Left hindlimb (tissue), 1 donor: ENCODE measurements at regions not wholly inside any gene's neighbourhood (a gene's known extent, or its start where the extent isn't known, plus 50 kb on each side); places are given as distances from the start of the nearest gene placed in this dataset.

Source experiments
- DNase-seq: peaks from one replicate; pipeline ENCODE4 v3.0.0-alpha.2; 2018

DNA sequence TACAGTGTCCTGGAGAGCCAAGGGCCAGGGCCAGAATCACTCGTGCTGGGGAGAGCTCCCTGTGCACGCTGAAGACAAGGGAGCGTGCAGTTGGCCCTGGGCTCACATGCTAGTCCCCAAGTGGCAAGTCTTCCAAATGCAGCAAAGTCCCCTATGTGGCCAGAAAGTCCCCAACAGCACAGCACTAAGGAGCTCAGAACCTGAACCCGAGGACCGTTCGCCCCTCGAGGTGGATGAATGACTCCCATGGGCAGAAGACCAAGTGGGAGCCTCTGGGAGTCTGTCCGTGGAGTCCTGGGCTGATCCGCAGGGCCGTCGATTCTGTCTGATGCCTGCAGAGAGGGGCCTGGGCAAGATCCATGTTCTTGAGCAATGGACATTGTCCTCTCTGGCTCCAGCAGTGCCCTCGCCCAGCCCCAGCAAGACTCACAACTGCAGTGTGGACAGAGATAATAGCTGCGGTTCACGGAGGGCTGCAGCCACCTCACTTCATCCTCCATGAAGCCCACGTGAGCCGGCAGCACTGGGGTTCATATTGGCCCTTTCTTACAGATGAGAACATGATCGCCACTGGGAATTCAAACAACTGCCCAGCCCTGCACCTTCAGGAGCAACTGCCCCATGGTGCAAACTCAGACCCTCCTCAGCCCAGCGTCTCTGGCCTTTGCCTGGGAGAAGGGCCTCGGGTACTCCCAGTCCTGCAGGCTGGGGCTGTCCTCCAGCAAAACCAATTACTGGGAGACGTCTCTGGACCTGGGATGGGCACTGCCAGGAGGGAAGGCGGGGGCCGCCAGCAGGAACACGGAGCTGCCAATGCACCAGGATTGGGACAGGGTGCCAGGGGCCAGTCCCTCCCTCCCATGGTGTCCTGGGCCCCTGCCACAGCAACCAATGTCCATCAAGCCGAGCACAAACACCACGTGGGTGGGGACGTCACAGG, 243.7 kb downstream of the NPHP4 start:
- DNase-seq, result no peak

DNA sequence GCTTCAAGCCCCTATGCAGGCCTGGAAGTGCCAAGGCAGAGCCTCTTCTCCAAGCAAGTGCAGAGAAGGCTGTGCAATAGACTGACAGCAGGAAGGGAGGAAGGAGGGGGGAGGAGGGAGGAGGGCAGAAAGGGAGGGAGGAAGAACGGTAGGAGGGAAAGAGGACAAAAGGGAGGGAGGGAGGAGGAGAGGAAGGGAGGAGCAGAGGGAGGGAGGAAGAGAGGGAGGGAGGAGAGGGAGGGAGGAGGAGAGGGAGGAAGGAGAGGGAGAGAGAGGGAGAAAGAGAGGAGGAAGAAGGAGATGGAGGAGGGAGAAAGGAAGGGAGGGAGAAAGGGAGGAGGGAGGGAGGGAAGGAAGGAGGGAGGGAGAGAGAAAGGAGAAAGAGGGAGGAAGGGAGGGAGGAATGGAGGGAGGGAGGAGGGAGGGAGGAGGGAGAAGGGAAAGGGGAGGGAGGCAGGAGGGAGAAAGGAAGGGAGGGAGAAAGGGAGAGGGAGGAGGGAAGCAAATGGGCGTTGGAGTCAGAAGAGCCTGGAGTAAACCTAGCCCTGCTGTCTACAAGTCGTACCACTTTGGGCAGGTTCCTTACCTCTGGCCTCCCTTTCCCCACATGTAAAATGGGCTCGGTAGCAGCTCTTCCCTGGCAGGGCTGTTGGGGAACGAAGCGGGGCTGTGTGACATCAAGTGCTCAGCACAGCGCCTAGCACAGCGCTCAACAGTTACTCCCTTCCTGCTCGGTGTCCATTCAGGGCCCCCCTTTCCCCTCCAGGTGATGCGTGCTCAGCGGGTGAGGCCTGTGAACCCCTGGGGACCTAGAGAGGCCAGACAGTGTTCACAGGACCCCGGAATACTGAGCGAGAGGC, 244.6 kb downstream of the NPHP4 start:
- no peak for DNase-seq

DNA sequence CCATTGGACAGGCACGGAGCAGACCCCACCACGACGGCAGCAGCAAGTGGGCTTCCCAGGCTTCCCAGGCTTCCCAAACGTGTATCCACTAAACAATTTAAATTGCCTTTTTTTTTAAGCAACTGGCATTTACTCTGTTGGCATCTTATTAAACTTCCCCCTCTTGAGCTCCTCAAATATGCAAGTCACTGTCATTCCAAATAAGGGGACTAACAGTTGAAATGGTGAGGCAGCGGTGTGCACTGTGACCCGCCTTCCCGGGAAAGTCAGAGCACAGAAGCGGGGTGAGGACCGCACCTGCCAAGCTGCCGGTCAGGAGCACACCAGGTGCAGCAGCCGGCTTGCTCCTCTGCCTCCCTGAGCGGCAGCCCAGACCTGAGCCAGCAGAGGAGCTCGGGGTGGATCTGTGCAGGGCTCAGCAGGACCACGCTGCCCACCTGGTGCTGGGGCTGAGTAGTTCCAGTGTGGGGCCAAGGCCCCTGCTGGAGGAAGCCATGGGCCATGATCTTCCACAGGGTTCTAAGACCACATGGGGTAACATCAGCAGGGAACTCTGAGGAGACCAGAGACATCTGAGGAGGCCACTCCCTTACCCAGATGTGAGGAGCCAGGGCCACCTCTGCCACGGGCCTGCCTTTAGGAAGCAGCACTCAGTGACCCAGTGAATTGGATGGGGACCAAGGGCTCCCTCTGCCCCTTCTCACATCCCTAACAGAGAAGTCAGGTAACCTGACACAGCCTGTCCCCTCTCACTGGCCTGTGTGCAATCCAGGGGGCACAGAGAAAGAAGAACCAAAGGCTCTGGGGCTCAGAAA, 245.4 kb downstream of the NPHP4 start:
- DNase-seq, result no peak

DNA sequence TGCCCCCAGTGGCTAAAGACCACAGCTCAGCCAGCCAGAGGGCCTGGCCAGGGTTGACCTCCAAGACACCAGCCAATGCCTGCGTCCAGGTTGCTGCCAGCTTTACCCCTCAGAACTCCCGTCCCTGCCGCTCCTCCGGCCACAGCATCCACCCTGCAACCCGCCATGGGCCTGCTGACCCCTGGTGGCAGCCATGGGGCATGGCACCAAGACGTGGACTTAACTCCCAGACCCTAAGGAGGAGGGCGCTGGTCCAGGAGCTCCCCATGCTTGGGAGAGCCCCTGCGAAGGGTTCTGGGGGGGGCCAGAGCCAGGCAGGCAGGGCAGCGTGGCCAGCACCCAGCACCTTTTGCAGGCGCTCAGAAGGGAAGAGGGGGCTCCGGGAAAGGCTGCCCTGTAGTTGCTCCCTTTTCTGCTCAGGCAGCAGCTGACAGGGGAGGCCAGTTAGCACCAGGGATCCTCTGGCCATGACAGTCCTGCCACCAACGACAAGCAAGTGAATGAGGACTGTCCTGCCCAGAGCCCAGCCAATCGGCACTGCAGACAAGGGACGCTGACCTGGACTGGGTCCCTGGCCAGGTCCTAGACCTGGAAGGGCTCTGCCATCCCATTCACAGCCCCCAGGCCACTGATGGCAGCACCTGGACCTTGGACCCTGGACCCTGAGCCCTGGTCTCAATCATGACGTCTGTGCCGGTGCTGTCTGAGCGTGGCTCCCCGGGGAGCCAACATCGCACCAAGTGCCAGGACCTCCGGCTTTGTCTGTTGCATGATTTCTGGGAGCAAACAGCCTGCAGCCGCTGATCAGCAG, 246.2 kb downstream of the NPHP4 start:
- DNase-seq, result peak; percentile 81

DNA sequence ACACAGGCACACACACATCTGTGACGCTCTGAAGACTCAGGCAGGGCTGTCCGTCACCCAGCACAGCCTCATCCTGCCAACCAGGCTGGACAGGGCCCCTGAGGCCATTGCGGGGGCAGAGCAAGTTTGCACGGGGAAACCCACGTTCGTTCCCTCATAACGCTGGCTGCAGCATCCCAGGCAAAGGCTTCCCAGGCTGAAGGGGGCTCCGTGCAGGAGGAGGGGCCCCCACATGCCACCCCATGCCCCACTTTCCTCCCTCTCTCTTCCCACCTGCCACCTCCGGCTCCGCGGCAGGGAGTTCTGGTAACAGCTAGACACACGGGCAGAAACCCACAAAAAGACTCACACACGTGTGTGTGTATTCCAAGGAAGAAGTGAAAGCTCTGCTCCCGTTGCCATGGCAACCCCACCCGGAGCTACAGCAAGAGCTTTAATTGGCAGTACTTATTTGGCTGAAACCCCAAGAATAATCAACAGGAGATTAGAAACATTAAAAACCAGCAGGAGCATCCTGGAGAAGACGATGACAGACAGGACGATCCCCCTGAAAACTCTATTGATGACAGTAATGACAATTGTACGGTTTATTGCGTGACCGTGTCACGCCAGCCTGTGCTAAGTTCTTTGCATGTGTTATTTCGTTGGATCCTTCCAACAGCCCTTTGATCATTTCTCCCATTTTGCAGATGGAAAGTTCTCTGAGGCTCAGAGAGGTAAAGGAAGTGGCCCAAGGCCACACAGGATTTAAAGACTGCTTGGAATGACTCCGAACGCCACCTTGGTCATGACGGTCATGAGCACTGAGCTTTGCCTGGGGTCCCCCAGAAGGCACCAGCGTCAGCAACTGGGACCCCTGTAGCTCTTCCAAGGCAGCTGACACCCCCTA, 247.1 kb downstream of the NPHP4 start:
- no peak for DNase-seq

DNA sequence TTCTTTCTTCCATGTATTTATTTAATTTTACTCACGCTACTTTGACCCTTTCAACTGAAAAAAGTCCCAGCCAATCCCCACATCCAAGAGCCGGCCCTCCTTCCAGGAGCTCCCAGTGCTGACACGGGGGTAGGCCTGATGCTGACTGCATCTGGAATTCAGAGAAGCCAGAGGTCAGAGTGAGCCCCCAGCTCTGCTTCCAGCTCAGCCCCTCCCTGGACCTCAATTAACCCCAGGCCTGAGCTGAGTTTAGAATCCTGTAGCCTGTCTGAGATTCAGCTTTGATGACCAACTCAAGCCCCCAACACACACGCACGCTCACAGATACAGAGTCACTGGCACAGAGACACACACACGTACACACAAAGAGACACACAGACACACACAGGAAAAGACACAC, 247.9 kb downstream of the NPHP4 start:
- DNase-seq, result no peak

DNA sequence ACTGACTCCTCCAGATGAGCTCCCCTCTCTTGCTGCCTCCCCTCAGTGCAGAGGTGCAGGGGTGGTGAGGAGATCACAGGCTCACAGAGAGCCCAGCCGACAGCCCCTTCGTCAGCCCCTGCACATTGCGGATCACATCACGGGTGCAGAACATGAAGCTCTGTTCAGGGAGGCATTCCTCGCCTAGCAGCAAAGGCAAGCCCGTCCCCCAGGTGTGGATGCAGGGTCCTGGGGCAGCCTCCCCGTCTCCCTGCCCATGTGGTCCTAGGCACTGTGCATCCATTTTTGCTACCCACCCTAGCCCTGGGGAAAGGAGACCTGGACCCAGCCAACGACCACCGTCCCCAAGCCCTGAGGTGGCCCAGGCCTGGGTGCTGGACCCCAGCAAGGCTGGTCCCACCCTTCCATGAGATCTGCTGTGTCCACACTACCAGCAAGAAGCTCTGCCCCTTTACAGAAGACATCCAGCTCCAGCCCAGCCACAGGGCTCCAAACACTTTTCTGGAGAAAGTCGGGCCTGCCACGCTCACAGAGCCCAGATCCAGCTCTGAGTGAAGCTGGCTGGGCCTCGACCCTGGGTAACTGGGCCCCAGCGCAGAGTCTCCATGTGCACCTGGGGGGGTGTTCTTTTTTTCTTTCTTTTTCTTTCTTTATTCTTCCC, 248.7 kb downstream of the NPHP4 start:
- no peak for DNase-seq

DNA sequence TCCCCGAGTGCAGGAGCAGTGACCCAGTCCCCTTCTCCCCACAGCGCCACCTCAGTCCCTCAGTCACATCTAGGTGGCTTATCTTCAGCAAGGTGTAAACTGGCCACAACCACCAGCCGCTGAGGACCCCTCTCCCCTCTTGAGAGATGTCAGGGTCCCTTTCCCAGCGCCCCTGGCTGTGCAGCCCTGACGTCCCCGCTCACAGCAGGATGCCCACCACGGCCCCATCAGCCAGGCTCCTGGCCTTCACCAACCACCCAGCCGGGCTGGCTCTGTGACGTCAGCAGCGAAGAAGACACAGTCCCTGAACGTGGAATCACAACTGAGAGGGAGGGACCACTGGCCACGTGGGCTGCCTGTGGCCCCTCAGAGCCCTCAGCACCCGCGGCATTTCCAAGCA, 249.4 kb downstream of the NPHP4 start:
- DNase-seq, result no peak

DNA sequence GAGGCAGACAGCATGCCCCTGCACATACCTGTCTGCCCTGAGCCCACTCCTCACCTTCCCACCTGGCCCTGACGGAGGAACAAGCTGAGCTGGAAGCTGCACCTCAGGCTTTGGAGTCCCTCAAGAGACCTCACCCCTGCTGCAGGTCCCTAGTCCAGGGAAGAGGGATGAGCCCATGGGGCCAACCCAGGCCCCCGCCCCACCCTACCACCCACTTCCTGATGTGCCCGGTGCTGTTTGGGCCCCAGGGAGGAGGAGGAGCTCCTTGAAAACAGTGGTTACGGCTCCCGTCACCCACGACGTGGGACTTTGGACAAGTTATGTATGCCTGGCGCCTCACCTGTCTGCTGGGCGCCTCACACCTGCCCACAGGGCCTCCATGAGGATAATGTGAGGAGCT, 250.2 kb downstream of the NPHP4 start:
- DNase-seq, result peak; percentile 12

DNA sequence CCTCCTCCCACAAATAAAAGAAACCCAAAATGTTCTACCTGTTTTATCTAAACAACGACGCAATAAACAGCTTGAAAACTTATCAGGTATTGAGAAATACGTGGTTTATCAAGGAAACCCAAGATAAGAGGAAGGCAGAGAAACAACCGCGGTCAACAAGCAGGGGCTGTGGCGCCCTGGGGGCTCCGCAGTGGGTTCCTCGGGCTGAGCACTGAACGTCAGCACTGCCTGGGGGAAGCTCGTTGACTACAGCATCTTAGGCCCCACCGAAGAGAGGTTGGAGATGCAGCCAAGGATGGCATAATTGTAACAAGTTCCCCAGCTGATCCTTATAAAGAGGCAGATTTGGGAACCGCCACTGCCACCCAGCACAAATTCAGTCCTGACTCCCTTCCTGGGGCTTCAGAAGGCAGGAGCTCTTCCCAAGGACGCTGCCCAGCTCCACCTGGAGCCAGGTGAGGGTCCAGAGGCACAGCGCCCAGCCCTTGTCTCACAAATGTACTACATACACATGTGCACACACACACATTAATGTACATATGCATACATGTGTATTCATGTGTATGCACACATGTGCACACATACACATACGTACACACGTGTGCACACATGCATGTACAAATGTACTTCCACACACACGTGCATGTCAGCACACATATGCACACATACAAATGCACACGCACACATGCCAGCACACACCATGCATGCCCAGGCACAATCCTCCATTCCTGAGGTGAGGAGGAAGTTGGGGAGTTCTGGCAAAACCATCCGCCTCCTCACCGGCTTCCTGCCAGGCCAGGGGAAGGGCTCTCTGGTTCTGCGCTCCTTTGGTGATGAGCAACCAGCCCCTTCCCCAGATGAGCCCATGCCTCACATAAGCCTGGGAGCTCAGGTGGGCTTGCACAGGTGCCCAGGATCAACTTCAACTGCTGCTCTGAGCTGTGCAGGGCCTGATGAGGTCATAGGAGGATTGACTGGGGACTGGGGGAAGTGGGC, 251.1 kb downstream of the NPHP4 start:
- DNase-seq, result peak; percentile 15

DNA sequence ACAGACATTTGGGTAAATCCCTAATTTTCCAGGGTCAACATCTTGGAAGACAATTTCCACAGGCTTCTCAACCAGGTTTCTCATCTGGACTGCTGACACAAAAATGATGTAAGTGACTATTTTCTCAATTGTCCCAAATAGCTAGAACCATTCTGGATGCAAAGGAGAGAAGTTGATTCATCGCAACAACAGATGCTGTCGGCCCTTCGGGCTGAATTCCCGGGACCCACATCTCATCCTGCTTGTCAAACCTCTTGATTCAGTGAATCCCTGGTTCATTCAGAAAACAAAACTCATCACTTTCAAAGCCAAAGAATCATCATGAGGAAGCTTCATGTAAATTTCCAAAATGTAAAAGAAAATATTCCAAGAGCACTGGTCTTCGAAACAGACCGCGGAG, 251.8 kb downstream of the NPHP4 start:
- no peak for DNase-seq

DNA sequence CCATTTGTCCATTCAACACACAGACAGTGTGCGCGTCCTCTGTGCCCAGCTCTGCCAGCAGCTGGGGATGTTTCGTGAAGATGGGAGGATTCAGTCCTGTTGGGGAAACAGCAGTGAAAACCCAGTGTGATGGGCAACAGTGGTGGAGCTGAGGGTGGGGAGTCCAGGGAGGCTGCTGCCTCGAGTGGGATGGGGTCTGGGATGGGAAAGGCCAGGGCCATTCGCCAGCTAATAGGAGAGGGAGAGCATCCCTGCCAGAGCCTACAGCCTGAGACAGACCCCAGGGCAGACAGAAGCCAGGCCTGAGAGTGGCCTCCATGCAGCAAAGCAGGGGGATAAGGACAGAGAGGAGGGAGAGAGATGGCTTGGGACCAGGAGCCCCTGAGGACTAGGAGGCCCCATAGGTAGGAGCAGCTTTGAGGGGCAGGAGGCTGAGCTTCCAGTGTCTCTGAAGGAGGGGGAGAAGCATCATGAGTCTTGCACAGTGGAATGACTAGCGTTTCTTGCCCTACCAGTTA, 252.6 kb downstream of the NPHP4 start:
- DNase-seq, result peak; percentile 13

DNA sequence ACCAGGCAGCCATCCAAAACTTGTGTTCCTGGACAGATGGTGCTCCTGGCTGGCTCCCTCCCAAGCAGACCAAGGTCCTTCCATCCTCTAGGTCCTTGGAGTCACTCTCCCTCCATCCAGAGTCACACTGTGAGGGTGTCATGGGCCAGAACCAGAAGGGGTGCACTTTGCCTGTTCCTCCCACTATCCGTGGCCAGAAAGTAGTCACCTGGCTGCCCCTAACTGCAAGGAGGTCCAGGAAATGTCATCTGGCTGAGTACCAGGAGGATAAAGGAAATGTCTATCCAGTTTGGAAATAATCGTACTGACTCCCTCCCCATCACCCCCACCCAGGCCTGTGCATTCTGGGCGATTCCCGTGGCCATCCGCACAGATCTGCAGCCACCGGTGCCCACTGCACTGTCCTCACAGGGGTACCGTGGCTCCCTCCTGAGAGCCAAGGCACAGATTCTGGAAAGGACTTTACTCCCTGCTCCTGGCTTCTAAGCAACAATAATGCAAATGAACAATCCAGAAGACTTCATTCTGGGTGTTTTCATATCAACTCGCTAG, 253.2 kb downstream of the NPHP4 start:
- peak; percentile 3 for DNase-seq

DNA sequence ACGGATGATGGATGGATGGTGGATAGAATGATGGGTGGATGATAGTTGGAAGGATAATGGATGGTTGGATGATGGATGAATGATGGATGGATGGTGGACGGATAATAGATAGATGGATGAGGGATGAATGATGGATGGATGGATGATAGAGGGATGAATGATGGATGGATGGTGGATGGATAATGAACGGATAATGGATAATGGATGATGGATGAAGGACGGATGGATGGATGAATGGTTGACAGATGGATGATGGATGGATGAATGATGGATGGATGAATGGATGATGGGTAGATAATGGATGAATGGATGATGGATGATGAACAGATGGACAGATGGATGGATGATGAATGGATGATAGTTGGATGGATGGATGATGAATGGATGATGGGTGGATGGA, 255.1 kb downstream of the NPHP4 start:
- no peak for DNase-seq

DNA sequence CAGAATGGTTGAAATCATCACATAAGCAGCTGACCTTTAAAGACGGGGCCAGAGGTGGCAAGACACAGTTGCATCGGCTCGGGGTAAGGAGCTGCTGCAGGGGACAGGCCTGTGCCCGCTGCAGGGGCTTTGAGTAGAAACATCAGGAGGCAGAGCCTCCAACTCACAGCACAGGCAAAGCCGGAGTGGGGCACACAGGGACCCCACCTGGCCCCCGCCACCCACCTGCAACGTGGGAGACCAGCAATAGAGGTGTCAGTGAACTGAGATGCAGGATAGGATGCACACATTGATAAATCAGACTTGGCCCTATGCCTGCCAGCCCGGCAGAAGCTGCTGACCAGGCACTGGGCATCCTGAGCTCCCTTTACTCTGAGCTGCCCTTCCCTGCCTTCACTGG, 257.2 kb downstream of the NPHP4 start:
- DNase-seq, result peak; percentile 8

DNA sequence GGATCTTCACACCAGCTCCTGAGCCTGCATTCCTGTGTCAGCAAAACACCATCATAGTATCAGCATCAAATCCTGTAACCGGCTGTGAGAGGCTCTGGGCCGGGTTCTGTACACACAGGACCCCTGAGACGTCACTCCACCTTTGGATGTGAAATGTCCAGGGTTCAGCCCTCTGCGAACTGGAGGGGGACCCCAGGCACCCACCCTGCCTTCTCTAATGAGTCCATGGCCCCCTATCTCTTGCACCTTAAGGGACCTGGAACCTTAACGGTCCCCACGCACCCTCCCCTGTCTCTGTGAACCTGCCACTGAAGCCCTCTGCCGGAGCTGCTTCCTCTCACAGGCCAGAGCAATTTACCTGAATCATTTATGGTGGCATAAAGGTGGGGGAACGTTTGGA, 257.8 kb downstream of the NPHP4 start:
- peak; percentile 1 for DNase-seq

DNA sequence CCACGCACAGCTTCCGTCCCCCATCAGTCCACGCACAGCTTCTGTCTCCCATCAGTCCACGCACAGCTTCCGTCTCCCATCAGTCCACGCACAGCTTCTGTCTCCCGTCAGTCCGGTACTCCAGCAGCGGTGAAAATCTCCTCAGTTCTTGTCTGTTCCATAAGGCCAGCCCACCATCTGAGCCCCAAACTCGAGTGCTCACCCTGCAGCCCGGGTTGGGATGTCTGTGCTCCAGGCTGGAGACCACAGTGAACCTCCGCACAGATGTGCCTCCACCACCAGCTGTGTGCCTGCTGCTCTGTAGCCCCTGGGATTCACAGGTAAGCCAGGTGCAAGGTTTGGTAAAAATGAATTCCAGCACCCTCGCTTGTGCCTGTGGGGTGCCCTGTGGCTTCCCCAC, 258.6 kb downstream of the NPHP4 start:
- peak; percentile 4 for DNase-seq

DNA sequence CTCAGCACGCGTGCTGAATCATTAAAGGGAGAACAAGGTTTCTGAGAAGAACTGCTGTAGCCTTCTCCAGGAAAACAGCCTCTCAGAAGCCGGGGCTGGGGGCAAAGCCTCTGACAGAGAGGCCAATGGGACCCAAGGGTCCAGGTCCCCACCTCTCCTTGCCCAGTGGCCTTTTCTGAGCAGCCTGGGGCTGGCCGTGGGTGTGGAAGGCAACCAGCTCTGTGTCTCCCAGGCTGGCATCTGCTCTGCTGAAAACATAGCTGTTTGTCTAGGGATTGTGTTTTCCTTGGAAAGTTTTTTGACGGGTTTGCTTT, 261.2 kb downstream of the NPHP4 start:
- peak; percentile 5 for DNase-seq
